ENCODE measurements at regions not wholly inside any gene's neighbourhood (a gene's known extent, or its start where the extent isn't known, plus 50 kb on each side); places are given as distances from the start of the nearest gene placed in this dataset.
"Not testable (repeated sequence)": the region's sequence is repeated elsewhere in the genome, so short reads cannot be mapped to it uniquely, and the experiment has no call there.

DNA sequence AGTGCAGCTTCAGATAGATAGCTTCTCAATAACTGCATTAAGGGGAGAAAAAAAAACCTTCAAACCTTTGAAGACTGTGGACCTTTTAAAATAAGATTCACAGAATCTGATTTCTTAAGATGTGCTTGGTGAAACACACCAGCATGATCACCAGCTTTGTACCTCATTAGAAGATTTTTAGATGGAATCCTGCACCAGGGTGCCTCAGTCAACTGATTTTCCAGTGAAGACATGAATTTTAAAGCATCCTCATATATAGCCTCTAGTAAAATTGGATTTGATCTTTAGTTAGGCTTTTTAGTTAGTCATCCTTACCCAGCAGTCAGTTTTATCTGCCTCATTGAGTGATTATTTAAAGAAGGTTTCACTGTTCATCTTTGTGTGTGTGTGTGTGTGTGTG lies 208.6 kb upstream of the DEPDC1 start:
- Mint-ChIP-seq H3K27ac (no peak overlapping the region), H3K36me3 (peaks cover 9% of the 10 kb centered on the region), H3K27me3 (no peaks in the 10 kb centered on the region), H3K4me1 (ENCODE audit: low read depth in 2 of 2) (no peaks in the 10 kb centered on the region), H3K4me3 (no peak overlapping the region), H3K9me3 (peaks cover 23% of the 10 kb centered on the region)
- DNase-seq (ENCODE audit: low spot score) (no peak), ATAC-seq (no peak)

GRCh38 chr1:68706639-68707317 lies 209.9 kb upstream of the DEPDC1 start:
- Mint-ChIP-seq H3K27ac (no peak overlapping the region), H3K9me3 (peaks cover 21% of the 10 kb centered on the region), H3K4me1 (ENCODE audit: low read depth in 2 of 2) (no peaks in the 10 kb centered on the region), H3K27me3 (no peaks in the 10 kb centered on the region), H3K36me3 (peaks cover 9% of the 10 kb centered on the region), H3K4me3 (no peak overlapping the region)
- DNase-seq (ENCODE audit: low spot score) (no peak), ATAC-seq (no peak)

- Mint-ChIP-seq H3K36me3 (no peaks in the 10 kb centered on the region), H3K4me3 (no peak overlapping the region), H3K4me1 (ENCODE audit: low read depth in 2 of 2) (no peaks in the 10 kb centered on the region), H3K27ac (no peak overlapping the region), H3K9me3 (peaks cover 13% of the 10 kb centered on the region), H3K27me3 (no peaks in the 10 kb centered on the region)
- no peak for DNase-seq (ENCODE audit: low spot score)
- no peak for ATAC-seq
Measured at GRCh38 chr1:68717330-68717729, 220.4 kb upstream of the DEPDC1 start.

- DNase-seq (ENCODE audit: low spot score) (no peak), ATAC-seq (no peak)
- Mint-ChIP-seq H3K27me3 (no peaks in the 10 kb centered on the region), H3K4me3 (no peak overlapping the region), H3K36me3 (no peaks in the 10 kb centered on the region), H3K27ac (no peak overlapping the region), H3K9me3 (peaks cover 3% of the 10 kb centered on the region), H3K4me1 (ENCODE audit: low read depth in 2 of 2) (no peaks in the 10 kb centered on the region)
Measured at GRCh38 chr1:68720476-68720875, 223.6 kb upstream of the DEPDC1 start.

- Mint-ChIP-seq H3K9me3 (peaks cover 3% of the 10 kb centered on the region), H3K4me3 (no peak overlapping the region), H3K27me3 (no peaks in the 10 kb centered on the region), H3K27ac (no peak overlapping the region), H3K4me1 (ENCODE audit: low read depth in 2 of 2) (no peaks in the 10 kb centered on the region), H3K36me3 (no peaks in the 10 kb centered on the region)
- DNase-seq (ENCODE audit: low spot score) = no peak
- ATAC-seq = no peak
Measured at GRCh38 chr1:68723791-68724190, 226.9 kb upstream of the DEPDC1 start.

- Mint-ChIP-seq H3K36me3 (no peaks in the 10 kb centered on the region), H3K9me3 (peaks cover 3% of the 10 kb centered on the region), H3K27me3 (no peaks in the 10 kb centered on the region), H3K4me3 (no peak overlapping the region), H3K4me1 (ENCODE audit: low read depth in 2 of 2) (no peaks in the 10 kb centered on the region), H3K27ac (no peak overlapping the region)
- DNase-seq (ENCODE audit: low spot score) (no peak), ATAC-seq (no peak)
Measured at GRCh38 chr1:68725001-68725752, 228.3 kb upstream of the DEPDC1 start.

GRCh38 chr1:68739486-68739885 lies 242.6 kb upstream of the DEPDC1 start:
- not testable (repeated sequence) for H3K4me3 Mint-ChIP-seq; ATAC-seq; H3K4me1 Mint-ChIP-seq (ENCODE audit: low read depth in 2 of 2); H3K27ac Mint-ChIP-seq; DNase-seq (ENCODE audit: low spot score); H3K27me3 Mint-ChIP-seq
- Mint-ChIP-seq H3K9me3 (peaks cover 12% of the 10 kb centered on the region), H3K36me3 (peaks cover 15% of the 10 kb centered on the region)

GRCh38 chr1:68745011-68745410 lies 248.1 kb upstream of the DEPDC1 start:
- no peak overlapping the region for H3K4me3 Mint-ChIP-seq
- no peak overlapping the region for H3K27ac Mint-ChIP-seq
- H3K36me3 Mint-ChIP-seq = peaks cover 20% of the 10 kb centered on the region
- DNase-seq (ENCODE audit: low spot score) (no peak), ATAC-seq (no peak)
- H3K27me3 Mint-ChIP-seq = no peaks in the 10 kb centered on the region
- H3K4me1 Mint-ChIP-seq (ENCODE audit: low read depth in 2 of 2) = no peaks in the 10 kb centered on the region
- peaks cover 22% of the 10 kb centered on the region for H3K9me3 Mint-ChIP-seq

DNA sequence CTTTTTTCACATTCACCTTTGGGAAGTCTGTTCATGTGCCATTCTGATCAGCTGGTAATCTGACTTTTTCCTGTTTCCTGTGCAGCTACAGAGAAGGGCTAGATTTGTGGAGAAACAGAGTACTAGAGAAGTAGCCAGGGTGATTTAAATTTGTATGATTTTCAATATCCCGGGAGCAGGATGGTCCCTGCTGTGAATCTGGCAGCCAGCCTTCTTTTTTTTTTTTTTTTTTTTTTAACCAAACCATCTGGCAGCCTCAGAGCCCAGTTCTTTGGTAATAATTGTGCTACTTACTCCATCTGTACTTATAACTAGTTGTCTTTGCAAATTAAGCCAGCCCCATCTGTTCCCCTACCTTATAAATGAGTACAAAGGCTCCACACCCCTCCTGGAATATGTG lies 248.6 kb upstream of the DEPDC1 start:
- peaks cover 22% of the 10 kb centered on the region for H3K9me3 Mint-ChIP-seq
- H3K36me3 Mint-ChIP-seq = peaks cover 19% of the 10 kb centered on the region
- no peak overlapping the region for H3K27ac Mint-ChIP-seq
- no peak for ATAC-seq
- H3K4me1 Mint-ChIP-seq (ENCODE audit: low read depth in 2 of 2) = no peaks in the 10 kb centered on the region
- no peaks in the 10 kb centered on the region for H3K27me3 Mint-ChIP-seq
- DNase-seq (ENCODE audit: low spot score) = no peak
- no peak overlapping the region for H3K4me3 Mint-ChIP-seq

DNA sequence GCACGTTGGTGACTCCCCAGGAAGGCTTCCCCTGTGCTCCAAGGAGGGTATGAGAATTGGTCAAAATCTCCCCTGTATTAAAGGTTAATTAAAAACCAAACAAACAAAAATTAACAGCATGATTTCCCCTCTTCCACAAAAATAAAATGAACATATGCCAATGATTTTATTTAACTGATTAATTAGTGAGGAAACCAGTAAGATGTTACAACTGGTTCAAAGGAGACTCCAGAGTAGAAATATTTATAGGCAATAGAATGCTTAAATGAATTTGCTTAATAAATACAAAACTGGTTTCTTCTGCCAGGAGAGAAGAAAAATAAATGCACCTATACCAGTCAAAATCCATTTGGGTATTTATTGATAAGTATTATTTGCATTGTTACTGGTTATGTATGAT lies 249.5 kb upstream of the DEPDC1 start:
- no peak for DNase-seq (ENCODE audit: low spot score)
- Mint-ChIP-seq H3K9me3 (peaks cover 15% of the 10 kb centered on the region), H3K36me3 (peaks cover 11% of the 10 kb centered on the region), H3K4me3 (no peak overlapping the region), H3K4me1 (ENCODE audit: low read depth in 2 of 2) (no peaks in the 10 kb centered on the region), H3K27me3 (no peaks in the 10 kb centered on the region), H3K27ac (no peak overlapping the region)
- no peak for ATAC-seq

DNA sequence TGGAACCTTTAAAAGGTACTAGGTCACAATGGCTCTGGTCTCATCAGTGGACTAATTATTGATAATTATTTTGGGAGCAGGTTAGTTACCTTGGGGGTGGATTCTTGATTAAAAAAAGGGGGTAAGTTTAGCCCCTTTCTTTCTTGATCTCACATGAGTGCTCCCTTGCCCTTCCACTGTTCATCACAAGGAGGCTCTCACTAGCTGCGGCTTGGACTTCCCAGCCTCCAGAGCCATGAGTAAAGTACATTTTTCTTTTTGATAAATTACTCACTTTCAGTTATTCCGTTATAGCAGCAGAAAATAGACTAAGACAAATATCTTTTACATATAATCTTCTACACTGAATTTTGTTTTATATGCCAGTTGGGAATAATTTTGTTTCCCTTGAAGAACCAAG lies 254.8 kb upstream of the DEPDC1 start:
- Mint-ChIP-seq H3K9me3 (peaks cover 3% of the 10 kb centered on the region), H3K27me3 (no peaks in the 10 kb centered on the region), H3K27ac (no peak overlapping the region), H3K4me1 (ENCODE audit: low read depth in 2 of 2) (no peaks in the 10 kb centered on the region), H3K4me3 (no peak overlapping the region), H3K36me3 (no peaks in the 10 kb centered on the region)
- no peak for DNase-seq (ENCODE audit: low spot score)
- no peak for ATAC-seq

GRCh38 chr1:68758666-68759209 lies 261.9 kb upstream of the DEPDC1 start:
- DNase-seq (ENCODE audit: low spot score) (no peak), ATAC-seq (no peak)
- Mint-ChIP-seq H3K9me3 (peaks cover 21% of the 10 kb centered on the region), H3K36me3 (peaks cover 13% of the 10 kb centered on the region), H3K27me3 (no peaks in the 10 kb centered on the region), H3K27ac (no peak overlapping the region), H3K4me1 (ENCODE audit: low read depth in 2 of 2) (no peaks in the 10 kb centered on the region), H3K4me3 (no peak overlapping the region)

DNA sequence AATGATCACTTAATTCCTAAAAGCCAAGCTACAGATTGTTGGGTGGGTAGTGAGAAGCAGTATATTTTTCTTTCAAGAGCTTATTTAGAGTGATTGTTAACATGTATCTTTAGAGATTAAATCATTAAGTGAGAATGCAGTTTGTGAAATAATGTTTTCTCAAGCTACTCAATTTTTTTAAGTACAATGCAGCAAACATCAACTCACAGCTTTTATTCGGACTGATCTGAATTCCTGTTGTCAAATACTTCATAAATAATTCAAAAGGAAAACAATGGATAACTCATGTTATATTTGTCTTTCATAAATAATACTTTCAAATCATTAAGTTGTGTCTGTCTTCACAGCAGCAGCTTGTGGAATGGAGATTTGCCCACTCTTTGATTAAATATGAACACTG lies 271.1 kb upstream of the DEPDC1 start:
- H3K27me3 Mint-ChIP-seq = no peaks in the 10 kb centered on the region
- H3K9me3 Mint-ChIP-seq = peaks cover 22% of the 10 kb centered on the region
- no peaks in the 10 kb centered on the region for H3K4me1 Mint-ChIP-seq (ENCODE audit: low read depth in 2 of 2)
- DNase-seq (ENCODE audit: low spot score) (no peak), ATAC-seq (no peak)
- H3K4me3 Mint-ChIP-seq = no peak overlapping the region
- no peak overlapping the region for H3K27ac Mint-ChIP-seq
- peaks cover 5% of the 10 kb centered on the region for H3K36me3 Mint-ChIP-seq

DNA sequence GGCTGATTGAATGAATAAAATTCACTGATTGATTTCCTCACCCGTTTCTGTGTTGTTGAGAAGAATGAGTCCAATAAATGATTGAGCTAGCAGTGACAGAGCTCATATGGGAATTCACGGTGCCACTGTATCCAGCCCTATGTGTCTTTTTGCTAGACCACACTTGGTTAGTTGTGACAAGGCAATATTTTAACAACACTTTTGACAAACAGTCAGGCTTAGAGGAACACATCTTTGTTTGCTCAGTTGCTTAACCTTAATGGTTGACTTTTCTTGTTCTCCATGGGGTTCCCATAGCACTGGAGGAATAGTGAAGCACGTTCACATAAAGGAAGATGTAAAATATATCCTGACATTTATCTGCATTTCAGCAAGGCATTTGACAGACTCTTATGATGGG lies 273.9 kb upstream of the DEPDC1 start:
- no peaks in the 10 kb centered on the region for H3K4me1 Mint-ChIP-seq (ENCODE audit: low read depth in 2 of 2)
- no peak for ATAC-seq
- H3K27me3 Mint-ChIP-seq = no peaks in the 10 kb centered on the region
- no peak for DNase-seq (ENCODE audit: low spot score)
- no peak overlapping the region for H3K4me3 Mint-ChIP-seq
- H3K9me3 Mint-ChIP-seq = peaks cover 20% of the 10 kb centered on the region
- H3K27ac Mint-ChIP-seq = no peak overlapping the region
- H3K36me3 Mint-ChIP-seq = no peaks in the 10 kb centered on the region
